HG02678 (cell line): ENCODE measurements at regions not wholly inside any gene's neighbourhood (a gene's known extent, or its start where the extent isn't known, plus 50 kb on each side); places are given as distances from the start of the nearest gene placed in this dataset.

ENCODE experiments used
- ATAC-seq: cut with Tn5 transposase; IDR thresholded peaks from one replicate; pipeline ENCODE4 v1.9.1; 2021; ENCODE audit warnings: mild to moderate bottlenecking, moderate library complexity; ENCODE audit not compliant: unreplicated experiment

DNA sequence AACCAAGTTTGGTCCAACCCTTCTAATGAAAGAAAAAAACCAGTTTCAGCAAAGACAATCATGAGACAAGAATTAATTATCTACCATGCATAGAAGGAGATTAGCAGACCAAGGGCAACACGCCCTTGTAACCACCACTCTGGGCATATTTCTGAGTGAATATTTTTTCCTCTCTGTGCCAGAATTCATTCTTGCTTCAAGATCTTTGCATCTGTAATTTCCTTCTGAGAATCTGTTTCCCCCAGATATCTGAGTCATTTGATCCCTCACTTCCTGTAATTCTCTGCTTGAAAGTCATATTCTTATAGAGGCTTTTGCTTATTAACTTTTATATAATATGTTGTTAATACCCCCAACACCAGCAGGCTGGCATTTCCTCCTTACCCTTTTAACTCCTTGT lies 243.7 kb downstream of the SLC16A7 start:
- no peak for ATAC-seq

DNA sequence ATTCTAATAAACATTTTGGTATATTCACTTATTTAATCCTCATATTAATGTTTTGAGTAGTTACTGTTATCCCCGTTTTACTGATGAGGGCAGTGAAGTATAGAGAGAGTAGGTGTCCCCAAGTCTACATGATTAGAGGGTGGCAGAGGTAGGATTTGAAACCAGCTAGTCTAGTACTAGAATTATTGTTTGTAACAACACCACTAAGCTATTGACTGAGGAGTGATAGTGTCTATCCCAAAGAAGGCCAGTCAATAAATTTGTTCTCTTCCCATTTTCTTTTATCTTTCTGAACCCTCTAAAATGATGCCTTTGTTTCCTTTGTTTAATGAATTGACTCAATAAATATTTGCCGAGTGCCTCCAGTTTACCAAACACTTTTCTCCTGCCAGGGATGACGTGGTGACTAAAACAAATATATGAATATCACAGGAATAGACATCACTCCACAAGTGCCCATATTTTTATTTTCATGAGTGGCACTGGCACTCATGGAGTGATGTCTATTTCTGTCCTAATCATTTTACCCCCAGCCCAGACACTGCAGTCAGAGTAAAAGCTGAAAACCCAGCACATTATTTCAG lies 247.5 kb downstream of the SLC16A7 start:
- ATAC-seq, result no peak

DNA sequence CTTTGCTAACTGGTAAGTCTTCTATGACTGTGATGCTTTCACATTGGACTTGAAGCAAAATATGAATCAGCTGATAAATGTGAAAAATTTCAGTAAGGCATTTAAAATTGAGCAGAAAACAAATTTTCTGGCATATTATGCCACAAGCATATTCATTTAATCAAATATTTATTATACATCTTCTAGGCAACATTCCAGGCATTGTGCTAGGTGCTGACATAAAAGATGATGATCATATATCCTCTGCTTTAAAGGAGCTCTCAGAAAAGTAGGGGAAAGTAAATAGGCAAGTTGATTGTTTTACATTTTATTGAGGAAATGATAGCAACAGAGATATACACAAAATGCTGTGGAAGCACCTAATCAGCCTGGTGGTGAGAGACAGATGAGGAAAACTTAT lies 248.9 kb downstream of the SLC16A7 start:
- ATAC-seq, result no peak

DNA sequence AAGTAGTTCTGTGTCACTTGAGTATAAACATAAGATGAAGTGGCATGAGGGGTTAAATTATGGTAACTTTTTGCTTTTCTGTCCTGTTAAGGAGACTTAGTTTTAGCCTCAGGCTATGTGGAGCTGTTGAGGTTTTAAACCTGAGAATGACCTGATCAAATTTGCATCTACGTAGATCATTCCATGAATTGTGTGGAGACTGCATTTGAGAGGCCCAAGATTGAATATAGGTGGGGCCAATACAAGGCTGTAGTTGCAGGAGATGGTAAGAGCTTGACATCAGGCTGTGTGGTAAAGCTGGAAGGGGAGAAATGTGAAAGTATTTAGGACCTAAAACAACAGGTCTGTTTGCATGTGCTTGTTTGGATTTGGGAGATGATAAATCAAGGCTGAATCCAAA lies 249.5 kb downstream of the SLC16A7 start:
- no peak for ATAC-seq

DNA sequence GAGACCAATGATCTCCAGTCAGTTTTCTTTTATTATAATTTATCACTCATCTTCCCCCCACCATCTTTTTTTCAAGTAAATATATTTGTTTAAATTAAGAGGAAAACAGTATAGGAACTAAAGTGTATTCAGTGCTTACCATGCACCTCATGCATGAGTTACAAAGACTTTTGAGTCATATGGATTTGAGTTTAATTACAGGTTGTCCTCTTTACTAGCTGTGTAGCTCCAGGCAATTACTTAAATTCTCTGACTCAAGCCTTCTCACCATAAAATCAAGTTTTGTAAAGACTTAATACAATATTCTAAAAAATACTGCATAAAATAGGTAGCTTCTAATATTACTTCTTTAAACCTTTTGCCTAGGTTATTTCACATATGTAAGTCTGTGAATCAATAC lies 251.3 kb downstream of the SLC16A7 start:
- ATAC-seq, result no peak

DNA sequence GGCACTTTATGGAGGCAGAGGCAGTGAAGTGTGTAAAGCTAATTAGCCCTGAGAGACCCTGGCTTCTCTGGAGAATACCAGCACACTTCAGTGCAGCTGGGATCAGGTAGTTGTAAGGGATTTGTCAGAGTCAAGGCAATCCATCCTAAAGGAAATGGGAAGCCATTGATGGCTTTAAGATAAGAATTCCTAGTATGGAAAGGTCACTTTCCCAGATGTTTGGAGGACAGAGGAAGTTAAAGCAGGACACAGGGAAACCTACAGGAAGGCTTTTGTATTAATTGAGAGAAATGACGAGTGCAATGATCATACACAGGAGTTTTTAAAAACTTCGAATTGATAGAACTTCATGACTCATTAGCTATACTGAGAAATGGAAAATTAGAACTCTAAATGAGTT lies 254.4 kb downstream of the SLC16A7 start:
- no peak for ATAC-seq

DNA sequence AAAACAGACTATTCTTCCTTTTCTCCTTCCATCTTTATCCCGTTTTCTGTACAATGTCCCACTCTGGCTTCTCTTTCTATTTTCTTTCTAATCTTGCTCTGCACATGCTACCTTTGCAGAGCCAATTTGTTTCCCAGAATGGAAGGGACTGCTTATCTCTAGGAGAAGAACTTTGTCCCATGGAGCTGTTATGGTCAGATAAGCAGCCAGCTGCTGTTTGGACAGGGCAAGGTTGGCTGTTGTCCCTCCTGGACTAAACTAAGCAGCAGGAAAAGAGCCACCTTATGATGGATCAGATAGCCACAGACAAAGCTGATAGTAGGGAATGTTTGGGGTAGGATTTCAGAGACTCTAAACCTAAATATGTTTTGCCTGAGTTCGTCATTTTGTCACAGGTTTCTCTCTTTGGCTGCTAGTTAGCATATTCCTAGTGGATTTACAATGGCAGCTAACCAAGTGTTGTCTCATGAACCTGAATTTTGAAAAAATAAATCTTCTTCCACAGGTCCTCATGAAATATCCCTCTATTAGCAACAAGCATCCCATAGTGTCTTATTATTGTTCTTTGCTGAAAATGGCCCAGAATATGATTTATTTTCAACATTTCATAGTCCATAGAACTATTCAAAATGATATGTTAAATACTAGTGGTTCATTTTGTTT lies 262.8 kb downstream of the SLC16A7 start:
- ATAC-seq, result no peak

DNA sequence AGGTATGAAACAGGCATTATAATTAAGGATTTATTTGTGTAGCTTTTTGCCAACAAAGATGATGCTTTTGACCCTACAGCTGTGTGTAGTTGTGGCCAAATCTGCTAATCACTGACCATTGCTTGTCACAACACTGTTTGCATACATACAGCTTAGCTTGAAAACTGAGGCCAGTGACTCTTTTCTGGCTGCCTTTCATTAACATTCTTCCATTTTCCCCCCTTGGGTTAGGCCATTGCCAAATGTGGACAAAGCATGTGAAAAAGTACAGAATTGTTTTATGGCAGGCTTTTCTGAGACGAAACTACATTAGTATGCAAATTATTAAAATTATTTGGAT lies 263.3 kb downstream of the SLC16A7 start:
- ATAC-seq, result no peak

DNA sequence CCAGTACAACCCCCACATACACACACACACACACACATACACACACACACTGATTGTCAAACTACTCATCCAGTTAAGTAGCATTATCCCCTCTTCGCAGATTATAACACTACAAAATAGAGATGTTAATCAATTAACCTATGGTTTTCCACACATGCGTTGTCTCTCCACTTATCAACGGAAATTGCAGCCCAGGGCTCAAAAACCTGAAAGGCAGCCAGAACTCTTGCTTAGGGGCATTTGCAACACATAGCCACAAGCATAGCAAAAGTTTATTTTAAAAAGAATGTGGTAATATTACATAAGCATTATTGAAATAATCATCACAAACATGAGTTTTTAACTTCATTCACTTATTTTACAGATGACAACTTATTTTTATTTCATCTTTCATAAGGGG lies 265.8 kb downstream of the SLC16A7 start:
- no peak for ATAC-seq

DNA sequence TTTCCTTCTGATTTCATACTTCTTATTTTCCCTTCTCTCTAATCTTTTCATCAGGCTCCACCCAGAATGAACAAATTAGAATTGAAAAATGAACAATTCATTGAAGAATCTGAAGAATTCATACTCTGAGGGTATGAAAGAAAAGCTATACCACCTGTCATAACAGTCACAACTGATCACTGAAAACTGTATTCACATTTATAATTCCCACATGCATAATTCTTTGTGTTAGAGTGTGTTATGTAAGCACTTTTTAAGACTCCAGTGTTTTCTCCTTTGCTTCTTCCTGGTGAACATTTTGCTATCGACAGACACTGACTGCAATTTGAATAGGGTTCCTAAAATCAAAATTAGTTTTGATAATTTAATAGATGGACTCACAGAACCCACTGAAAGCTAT lies 271.2 kb downstream of the SLC16A7 start:
- ATAC-seq, result no peak

DNA sequence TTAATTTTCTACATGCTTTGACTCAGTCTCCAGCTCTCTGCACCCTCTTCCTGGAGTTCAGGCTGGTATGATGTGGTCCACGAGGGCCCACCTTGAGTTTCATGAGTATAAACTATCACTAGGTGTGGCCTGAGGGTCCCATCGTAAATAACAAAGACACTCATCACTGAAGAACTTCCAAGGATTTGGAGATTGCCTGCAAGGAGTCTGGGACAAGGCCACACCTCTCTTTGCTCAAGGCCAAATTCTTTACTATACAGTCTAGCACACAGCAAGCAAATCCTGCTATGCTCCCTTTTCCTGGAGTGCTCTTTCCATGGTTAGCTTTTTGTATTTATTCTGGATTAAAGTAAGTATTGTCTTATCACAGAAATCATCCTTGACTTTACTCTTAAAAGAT lies 271.9 kb downstream of the SLC16A7 start:
- no peak for ATAC-seq

DNA sequence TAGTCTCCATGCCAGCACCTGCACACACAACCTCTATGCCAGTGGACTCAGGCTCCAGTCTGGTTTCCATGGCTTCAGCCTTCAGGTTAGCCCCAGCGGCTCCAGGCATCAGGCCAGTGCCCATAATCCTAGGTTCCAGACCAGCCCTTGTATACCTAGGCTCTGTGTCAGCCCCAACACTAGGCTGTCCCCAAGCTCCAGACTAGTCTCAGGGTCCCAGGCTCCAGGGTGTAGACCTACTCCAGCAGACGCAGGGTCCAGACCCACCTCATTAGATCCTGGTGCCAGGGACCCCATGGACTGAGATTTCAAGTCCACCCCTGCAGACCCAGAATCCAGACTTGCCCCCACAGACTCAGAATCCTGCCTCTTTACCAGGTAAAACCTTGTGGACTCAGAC lies 275.9 kb downstream of the SLC16A7 start:
- no peak for ATAC-seq

DNA sequence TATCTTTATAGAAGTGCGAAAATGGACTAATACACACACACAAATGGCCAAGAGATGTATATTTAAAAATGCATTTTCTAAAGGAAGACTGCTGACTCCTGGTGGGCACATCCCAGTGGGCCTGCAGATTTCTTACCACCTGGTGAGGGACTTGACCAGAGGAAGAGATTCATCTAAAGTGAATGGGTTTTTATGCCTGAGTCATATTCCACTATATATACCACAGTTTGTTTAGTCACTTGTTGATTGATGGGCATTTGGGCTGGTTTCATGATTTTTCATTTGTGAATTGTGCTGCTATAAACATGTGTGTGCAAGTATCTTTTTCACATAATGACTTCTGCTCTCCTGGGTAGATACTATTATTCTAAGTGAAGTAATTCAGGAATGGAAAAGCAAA lies 277.3 kb downstream of the SLC16A7 start:
- no peak for ATAC-seq

DNA sequence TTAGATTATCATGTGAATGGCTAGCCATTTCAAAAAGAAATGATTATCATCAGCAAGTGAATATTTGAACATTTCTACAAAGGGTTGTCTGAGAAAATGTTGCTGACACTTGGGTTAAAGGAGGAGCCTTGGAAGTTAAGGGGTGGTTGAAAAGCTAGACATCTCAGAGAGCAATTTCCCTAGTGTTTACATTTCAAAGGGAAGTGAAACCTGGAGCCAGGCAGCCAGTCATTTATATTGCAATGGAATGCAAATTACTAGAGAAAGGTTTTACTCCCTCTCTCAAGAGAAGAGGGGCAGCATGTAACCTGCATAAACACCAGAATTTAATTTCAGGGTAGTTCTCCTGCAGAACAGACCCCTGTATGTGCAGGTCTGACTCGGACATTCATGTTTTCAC lies 279.0 kb downstream of the SLC16A7 start:
- ATAC-seq, result no peak

DNA sequence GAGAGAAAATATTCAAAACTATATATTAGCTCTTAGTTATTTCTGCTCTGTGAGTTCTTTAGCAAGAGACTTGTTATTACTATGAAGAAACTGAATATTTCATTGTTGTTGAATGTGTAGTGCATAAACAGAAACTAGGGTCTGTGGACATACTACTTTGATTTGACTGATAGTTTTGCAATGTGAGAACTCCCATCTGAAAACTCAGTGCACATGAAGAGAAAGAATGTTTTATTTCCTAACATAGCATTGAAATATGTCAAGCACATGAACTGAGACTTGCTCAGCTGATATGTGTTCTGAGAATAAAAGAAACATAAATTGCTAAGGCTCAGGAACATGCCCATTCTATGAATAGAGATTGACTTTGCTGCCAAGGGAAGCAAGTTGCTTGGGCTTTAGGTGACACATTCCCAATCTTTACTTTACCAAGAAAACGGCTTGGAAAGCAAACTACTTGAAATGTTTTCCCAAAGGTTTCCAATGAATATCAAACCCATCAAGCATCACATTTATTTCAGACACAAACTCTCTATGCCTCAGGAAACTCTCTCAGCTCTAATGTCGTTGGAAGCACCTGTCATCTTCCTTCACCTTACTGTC lies 290.4 kb downstream of the SLC16A7 start:
- ATAC-seq, result no peak

DNA sequence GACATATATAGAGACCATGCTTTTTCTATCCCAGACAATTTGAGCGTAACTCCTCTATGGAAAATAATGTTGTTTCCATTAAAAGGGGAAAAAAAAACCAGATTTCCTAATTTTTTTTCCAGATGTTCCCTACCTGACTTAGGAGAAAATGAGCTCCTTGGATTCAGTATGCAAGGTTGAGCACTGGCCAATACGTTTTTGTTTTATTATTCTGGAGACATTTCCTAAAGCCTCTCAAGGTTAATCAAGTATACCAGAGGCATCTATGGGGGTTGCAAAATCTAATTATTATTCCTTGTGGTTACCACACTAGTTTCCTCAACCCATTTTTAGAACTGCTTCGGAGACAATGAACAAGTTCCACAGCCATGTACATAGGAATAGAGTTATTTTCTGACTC lies 291.3 kb downstream of the SLC16A7 start:
- no peak for ATAC-seq

DNA sequence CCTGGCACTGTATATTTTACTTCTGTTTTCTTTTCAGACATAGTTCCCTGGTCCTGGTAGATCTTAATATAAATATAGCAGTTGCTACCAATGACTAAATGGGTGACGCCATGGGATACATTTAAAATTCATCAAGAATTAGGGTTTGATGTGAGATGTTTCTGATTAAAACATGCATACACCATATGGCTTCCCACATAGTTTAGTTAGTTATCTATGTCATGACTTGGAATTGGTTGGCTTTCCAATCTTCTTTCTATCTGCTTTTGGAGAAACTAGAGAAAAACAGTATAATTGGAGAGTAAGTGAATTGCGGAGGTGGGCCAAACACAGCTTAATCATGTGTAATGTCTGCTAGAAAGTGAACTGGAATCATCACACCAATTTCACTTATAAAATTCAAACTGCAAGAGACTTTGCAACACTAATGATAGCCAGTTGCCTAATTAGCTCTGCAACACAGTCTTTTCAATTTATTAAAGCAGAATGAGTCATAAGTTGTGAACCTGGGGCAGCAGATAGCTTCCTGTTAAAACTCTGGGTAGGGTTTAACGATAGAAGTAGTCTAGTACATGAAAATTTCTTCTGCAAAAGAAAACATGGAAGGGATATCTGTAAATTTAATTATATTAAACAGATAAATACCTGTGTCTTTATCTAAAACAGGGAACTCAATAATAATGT lies 295.2 kb downstream of the SLC16A7 start:
- no peak for ATAC-seq

DNA sequence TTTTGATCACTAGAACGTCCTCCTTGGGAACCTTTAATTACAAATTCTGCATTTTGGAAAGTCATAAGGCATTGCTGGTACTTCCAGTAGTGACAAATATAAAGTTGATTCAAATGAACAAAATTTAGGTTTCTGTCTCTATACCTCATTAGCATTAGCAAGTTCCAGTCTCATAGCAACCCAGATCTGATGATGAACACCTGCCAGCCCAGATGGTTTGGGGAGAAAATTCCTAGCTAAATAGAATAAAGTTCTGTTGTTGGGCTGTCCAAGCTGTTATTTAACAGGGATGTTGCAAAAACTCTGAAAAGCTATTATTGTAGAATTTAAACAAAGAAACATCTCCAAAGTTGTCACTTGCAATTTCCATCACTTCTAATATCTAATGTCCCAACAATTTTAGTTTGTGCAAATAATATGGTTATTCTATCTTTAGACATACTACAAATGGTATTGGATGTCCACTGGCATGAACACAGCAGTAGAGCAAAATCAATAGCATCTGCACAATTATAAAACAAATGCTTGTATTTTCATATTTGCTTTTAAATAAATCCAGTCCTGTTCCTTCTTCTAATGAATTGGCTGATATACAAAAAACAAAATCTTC lies 299.4 kb downstream of the SLC16A7 start:
- no peak for ATAC-seq

DNA sequence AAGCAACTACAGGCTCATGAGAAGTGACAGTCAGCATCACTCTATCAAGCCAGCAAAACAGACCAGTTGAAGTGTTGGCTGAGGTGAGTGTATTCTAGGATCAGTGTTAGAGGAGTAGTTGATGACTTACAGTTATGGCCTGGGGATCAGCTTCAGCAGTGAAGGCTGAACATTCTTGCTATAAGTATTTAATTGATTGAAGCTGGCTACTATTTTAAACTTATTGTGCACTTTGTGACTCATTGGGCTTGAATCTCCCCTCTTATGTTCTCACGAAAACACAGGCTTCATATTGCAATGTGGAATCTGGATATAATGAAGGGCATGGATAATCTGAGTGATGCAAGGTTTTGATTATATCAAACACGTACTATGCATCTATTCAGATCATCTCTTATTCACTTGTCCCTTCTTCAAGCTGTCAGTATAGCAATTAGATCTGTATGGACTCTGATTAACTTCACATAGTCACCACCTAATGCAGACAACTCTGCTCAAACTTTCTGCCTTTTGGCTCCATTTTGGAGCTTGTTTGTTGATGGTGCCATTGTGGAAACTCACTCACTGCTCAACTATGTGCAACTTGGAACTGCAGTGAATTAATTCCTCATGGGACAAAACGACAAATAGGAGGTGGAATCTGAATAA lies 309.2 kb downstream of the SLC16A7 start:
- no peak for ATAC-seq

DNA sequence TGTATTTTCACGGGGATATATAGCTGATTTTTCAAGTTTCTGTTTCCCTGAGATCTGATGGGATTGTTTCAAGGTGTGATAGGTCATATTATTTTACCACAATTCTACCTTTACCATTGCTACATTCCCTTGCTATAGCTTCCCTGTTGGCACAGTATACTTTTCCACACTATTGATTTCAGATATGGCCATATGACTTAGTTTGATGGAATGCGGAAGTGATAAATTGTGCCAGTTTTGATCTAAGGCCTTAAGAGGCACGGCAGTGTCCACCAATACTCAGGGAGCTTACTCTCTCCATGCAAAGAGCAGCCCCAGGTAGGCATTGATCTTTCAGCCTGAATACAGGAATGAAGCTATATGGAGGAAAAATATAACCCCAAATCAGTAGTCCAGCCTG lies 315.7 kb downstream of the SLC16A7 start:
- ATAC-seq, result no peak

DNA sequence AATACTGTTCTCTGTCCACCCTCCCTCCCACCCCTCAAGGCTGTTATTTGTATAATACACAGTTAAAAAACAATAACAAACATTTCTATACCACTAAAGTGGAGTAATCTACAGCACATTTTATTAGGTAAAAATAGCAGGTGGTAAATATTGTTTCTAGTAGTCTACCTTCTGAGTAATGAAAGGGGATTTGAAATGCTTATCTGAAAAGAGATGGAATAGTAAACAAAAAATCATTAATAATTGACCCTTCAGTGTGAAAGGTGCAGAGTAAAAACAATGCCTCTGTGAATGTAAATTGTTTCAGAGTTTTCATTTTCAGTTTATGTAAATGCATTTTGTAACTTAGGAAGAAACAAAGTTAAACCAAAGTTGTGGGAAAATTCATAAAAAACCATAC lies 321.2 kb downstream of the SLC16A7 start:
- no peak for ATAC-seq
